HG02763 (cell line): ENCODE measurements at regions not wholly inside any gene's neighbourhood (a gene's known extent, or its start where the extent isn't known, plus 50 kb on each side); places are given as distances from the start of the nearest gene placed in this dataset.

ENCODE experiments used
- ATAC-seq: cut with Tn5 transposase; IDR thresholded peaks from one replicate; pipeline ENCODE4 v1.9.1; 2021; ENCODE audit warnings: mild to moderate bottlenecking, moderate library complexity; ENCODE audit not compliant: unreplicated experiment

DNA sequence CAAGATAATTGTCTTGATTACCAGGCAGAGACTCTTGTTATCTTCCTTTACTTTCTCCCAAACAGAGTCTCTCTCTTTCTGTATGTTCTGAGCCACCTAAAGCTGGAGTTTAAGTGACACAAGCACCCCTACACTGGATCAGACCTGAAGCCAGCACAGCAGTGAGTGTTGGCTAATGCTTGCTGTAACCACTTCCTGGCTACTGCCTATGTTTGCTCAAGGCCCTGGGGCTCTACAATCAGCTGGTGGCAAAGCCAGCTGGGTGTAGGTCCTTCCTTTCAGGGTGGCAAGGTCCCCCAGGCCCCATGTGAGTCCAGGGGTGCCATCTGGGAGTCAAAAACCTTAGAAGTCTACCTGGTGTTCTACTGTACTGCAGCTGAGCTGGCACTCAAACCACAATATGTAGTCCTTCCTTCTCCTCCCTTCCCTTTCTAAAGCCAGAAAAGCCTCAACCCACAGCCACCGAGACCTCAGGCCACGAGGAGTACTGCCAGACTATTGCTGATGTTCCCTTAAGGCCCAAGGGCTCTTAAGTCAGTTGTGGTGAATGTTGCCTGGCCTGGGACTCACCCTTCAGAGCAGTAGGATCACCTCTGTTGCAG lies 416.3 kb downstream of the ADRA2A start:
- no peak for ATAC-seq

DNA sequence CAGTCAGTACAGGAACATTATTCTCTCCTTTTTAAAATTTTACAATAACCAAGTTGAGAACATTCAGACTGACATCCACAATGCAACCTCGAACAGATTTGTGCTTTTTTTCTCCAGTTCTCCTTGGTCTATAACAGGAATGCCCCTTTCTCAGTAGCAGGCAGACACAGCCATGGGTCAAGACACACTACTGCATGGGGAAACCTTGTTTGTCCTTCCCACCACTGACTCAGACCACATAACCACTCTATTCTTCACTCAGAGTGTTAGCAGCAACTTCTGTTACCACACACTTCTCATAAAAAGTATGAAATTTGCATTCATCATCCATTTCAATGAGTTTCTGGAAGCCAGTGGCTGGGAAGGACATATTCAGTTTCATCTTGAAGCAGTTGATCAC lies 421.7 kb downstream of the ADRA2A start:
- no peak for ATAC-seq

DNA sequence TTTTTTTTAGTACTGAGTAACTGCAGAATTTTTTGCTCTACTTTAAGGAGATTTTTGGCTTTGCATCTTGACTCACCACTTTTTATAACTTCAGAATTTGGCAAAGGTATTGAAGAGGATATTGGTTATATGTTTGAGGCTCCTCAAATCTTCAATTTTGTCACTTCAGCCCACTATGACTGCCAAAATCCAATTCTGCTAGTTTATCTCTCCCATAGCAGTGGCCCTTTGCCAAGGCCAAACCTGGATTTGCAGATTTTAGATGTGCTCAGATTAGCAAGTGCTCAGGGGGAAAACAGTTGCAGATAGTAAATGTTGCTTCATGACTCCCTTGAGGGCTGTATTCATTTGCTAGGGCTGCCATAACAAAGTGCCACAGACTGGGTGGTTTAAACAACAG lies 427.5 kb downstream of the ADRA2A start:
- ATAC-seq = no peak

DNA sequence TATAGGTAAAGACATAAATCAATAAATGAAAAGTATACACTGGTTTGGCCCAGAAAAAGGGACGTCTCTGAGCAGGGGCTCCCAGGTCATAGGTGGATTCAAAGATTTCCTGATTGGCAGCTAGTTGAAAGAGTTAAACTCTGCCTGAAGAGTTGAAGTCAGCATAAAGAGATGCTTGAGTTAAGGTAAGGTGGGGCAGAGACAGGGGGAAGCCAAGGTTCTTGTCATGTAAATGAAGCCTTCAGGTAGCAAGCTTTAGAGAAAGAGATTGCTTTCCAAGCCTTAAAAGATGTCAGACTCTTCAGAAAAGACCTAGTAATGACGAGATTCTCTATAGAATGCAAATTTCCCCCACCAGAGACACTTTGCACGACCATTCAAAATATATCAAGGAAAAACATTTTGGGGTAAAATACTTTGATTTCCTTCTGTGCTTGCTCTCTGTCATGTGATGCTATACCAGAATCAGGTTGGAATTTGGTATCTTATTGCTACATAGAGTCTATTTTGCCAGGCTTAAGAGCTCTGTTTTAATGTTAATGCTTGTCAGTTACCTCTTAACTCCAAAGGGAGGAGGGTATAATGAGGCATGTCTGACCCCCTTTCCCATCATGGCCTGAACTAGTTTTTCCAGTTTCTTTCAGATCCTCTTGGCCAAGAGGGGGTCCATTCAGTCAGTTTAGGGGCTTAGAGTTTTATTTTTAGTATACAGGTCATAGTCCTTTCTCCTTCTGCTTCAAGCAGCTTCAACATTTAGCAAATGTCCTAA lies 429.6 kb downstream of the ADRA2A start:
- no peak for ATAC-seq

DNA sequence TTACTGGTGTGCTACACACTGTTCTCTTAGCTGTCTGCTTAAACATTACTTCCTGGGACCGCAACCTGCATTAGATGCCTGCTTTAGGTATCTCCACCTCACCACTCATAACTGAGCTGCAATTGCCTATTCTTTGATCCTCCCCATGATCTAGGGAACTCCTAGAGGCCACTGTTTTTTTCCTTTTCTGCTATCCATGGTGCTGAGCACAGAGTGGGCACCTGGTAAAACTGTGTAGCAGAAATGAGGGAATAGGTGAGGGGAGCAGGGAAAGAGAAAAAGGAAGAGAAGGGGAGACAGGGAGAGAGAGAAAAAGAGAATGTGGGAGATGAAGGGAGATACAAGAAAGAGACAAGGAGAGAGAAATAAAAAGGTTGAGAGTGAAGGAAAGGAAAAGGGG lies 434.9 kb downstream of the ADRA2A start:
- no peak for ATAC-seq

DNA sequence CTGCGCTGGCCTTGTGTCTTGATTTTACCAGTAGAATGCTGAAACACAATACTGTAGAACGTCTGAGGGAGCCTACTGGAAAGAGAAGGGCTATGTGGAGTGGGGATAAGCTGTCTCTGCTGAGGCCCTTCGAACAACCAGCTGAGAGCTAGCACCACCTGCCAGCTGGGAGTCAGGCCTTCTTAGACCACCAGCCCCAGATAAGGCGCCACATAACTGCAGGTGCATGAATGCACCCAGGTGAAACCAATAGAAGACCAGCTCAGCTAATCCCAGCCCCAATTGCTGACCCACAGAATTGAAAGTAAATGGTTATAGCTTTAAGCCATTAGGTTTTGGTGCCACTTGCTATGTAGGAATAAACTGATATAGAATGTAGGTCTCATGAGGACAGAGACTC lies 438.4 kb downstream of the ADRA2A start:
- ATAC-seq = no peak

DNA sequence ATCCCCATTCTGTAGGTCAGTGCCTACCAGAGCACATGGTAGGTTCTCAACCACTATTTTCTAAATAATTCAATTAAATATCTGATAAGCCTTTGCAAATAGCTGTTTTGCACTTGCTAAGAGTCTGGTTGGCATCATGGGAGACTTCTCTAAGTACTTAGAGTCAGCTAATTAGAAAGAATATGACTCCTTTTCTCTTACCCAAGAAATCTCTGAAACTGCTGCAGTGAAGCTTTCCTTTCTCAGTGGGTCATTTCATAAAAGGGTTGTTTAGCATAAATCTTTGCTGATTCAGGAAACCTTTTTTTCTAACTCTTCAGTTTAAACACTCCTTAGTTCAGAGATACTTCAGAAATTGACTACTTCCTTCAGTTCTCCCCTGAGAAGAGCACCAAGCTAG lies 438.9 kb downstream of the ADRA2A start:
- no peak for ATAC-seq

DNA sequence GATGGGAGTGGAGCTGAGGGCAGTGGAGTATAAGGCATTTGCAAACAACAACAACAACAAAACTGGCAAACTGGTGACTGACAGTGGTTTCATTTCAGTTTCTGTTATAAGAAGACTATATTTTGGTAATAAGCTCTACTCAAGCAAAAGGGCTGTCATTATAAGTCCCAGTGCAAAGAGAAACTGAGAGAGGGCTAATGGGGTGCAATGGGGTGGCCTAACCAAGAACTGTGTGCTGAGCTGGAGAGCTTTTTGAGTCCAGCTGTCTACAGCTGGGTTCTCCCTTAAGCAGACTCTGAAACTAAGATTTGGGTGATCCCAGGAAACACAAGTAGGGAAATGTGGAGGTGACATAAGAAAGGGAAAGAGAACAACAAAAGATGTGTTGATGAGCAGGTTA lies 439.3 kb downstream of the ADRA2A start:
- ATAC-seq = no peak

DNA sequence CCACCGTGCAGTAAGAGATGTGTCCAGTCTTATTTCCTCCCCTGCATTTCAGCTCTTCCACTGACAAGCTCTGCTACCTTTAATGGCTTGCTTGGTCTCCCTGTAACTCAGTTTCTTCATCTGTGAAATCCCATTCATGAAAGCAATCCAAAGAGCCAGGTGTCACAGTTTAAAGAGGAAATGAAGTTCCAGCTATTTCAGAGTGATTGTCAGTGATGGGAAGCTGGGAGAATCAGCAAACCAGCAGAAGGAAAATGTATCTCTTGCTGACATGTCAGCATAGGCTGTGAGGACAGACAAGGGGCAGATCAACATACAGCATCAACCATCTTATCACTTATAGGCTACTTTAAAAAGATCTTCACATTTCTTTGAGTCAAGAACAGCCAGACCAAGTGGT lies 445.3 kb downstream of the ADRA2A start:
- ATAC-seq = no peak

DNA sequence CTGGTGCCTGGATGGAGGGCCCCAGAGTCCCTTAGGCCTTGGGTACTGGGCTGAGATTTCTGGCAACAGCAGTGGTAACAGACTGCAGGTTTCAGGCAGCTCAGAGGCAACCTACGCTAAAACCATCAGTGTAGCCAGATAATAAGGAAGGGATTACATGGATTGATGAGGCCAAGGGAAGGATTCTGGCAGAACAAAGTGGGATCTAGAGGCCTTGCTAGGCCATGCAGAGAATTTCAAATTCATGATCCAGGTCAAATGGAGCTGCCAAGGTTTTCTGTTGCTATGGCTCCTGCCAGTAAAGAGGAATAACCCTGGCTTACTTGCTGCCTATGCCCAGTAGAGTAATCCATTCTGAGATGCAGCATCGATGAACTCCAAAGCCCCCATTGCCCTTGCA lies 445.7 kb downstream of the ADRA2A start:
- no peak for ATAC-seq

DNA sequence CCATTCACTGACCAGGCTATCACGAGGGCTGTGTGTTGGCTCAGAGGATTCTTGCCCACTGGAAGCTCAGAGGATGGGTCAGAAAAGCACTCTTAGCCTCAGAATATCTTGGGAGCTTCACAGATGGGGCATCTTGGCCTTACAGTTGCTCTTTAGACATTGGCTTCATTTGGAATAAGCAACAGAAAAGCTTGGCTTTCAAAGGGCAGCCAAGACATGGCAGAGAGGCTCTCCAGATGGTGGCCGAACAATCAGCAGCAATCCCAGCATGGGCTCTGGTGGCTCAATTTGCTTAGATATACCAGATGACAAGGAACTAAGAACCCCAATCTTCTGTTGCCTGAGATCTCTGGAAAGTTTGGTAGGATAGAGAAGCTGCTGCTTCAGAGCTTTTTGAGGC lies 446.2 kb downstream of the ADRA2A start:
- ATAC-seq = no peak

DNA sequence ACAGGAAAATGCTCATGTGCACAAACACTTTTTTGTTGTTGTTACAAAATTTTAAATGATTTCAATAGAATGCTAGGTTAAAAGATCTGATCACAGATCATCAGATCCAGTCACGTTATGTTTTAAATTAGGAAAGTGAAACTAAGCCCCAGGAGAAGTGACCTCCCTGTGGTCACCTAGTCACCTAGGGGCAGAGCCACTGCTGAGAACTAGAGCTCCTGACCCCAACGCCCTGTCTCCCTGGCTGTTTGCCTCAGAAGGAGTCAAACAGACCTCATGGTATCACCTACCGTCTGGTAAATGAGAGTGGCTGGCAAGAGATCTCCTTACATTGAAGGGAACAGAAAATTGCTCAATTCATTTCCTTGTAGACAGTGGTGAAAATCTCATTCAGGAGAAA lies 447.3 kb downstream of the ADRA2A start:
- ATAC-seq = no peak

DNA sequence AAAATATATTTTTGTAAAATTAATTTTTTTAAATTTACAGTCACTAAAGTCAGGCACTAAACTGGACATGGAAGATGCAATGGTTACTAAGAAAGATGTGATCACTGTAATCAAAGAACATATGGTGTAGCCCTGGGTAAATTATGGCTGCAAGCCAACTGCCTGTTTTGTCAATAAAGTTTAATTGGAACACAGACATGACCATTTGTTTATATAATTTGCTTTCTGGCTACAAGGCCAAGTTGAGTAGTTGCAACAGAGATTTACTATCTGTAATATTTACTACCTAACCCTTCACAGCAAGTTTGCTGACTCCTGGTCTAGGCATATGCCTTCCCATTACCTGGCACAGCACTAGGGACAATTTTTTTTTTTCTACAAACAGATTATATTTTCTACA lies 448.9 kb downstream of the ADRA2A start:
- ATAC-seq = no peak

DNA sequence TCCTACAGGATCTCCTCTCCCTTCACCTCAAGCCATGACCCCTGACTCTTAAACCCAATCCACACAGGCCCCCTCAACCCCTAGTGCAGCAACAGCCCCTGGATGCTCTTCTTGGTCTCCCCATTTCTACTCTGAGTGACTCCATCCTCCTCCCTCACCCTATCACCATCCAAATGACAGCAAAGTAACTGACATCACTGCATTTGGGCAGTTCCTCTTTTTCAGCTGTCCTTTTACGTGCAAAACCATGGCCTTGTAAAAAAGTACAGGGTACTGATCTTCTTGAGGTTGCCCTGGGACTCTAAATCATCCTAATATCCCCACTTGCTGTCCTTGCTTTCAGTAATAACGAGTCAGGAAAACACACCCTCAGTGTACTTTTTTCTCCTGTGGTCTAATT lies 454.9 kb downstream of the ADRA2A start:
- no peak for ATAC-seq

DNA sequence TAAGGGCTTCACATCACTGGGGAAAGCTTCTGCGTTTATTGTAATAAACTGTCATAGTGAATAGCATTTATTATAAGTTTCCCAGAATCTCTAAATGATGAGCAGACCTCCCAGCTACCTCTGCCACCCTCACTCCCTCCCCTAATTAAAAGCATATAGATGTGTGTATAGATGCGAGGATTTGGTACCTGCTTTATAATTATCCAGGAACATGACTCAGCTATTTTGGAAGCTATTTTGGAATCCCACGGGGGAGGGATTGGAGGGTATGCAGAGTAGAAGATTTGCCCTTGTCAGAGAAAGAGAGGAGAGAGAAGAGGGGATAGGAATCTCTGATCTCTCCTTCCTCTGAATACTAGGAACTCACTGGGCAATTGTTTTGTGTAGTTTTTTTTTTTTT lies 455.3 kb downstream of the ADRA2A start:
- no peak for ATAC-seq

DNA sequence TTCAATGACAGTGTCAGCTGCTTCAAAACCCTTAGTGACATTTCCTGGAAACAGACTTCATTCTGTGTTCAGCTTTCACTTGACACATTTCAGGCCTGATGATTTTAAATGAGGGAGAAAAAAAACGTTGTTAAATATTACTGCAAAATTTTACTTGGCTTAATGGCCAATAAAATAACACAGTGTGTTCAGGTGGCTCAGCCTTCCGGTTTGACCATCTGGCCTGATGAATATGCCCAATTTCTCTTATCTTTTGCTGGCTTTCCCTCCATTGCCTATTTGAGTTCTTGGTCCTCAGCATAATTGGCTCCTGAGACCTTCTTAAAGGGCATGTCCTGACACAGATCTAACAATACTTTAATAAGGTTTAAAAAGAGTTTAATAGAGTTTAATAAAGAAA lies 462.4 kb downstream of the ADRA2A start:
- no peak for ATAC-seq

DNA sequence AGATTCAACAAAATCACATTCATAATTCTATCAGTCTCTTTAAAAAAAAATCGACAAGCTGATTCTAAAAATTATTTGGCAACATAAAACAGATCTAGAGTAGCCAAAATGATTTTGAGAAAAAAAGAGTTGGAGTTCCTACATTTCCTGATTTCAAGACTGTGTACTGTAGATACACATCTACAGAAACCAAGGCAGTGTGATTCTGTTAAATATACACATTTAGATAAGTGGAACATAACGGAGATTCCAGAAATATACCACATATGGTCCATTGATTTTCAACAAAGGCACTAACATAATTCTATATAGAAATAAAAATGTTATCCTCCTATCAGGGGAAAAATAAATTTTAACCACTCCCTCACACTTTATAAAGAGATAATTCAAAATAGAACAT lies 467.0 kb downstream of the ADRA2A start:
- ATAC-seq = no peak

DNA sequence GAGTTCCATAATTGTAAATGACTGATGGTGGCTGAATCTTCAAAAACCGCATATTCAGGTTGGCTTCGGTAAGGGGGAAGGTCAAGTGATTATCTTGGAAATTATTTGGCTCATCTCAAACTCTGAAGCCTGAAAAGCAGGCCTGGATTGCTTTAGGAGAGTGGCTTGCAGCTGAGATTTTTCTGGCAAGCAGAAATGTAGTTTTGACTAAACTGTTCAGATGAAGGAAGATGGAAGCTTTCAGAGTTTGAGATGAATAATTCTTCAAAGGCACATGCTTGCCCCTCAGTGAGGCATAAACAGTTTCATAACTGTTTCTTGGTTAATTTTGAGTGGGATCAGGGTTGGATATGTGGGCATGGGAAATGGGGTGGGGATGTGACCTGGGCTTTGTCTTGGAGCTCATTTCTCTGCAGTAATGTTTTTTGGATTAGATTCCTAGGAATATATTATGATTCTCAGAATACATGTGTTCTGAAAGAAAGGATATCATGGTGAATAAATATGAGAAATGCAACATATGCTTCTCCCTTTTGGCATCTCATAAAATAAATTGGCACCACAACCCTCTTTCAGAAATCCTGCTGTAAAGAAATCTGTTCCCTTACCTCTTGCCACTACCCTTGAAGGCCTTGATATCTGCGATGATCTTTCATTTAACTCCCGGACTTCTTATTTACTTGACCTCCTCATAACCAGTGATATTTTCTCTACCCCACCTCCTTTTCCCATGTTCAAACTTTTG lies 469.2 kb downstream of the ADRA2A start:
- ATAC-seq = no peak

DNA sequence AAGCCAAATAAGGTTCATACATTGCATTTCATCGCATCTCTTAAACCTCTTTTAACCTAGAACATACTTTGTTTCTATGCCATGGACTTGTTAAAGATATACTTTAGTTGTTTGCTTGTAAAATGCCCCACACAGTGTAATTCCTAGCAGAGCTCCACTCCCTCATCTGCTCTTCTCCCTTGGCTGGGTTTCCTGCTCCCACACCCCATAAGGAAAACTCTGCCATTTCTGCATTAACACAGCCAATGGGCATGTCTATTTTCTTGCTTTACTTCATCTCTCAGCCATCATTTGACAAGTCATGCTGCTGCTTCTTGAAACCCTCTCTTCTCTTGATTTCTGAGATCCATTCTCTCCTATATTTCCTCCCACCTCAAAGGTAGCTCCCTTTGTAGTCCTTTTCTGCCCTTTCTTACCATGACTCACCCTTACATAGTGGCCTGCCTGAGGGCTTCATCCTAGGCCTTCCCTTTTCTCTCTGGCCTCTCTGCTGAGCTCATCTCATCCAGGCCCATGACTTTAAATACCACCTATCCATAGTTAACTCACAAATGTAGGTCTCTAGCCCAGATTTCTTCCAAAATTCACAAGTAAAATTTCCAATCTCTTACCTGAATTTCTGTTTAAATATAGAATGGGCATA lies 471.4 kb downstream of the ADRA2A start:
- ATAC-seq = no peak

DNA sequence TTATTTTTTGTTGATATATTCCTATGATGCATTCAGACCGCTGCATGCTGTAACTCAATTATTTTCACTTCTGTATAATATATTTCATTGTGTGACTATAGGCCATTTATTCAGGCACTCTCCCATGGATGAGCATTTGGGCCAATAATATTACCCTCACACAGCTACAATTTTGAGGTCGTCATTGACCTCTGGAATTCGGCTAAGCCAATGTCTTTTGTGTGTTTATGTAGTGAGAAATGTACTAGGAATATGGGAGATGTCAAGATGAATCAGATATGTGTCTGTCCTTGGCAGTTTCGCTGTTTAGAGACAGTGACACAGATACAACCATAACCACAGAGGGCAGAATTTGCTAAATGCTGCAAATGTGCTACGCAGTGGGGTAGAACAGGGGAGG lies 474.2 kb downstream of the ADRA2A start:
- no peak for ATAC-seq

DNA sequence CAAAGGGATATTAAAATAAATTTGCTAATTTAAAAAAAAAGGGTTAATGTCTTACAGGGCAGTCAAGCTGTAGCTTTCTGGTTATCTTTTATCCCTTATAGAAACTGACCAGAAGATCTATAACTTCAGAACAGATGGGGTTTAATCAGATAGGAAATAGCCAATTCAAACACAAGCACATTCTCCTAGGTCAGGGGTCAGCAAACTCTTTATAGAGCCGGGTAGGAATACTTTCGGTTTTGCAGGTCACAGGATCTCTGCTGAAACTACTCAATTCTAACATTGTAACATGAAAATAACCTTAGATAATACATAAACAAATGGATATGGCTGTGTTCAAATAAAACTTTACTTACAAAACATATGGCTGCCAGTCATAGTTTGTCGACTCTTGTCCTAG lies 479.8 kb downstream of the ADRA2A start:
- no peak for ATAC-seq

DNA sequence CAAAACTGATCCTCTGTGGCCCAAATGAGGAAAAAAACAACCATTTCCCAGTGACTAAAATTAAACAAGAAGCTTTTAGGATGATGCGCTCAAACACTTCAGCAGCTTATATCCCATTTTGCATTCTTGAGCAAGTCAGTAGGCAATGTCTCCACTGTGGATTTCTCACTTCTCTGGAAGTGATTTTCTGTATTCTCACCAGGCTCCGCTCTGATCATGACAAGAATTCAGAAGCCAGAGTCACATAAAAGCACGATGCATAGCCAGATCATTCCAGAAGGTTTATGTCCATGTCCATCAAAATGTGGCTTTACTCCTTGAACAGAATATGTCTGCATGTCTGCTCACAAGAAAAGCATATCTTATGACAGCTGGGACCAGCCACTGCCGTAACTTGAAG lies 481.4 kb downstream of the ADRA2A start:
- ATAC-seq = no peak
